HEK293T (cell line): ENCODE measurements at regions not wholly inside any gene's neighbourhood (a gene's known extent, or its start where the extent isn't known, plus 50 kb on each side); places are given as distances from the start of the nearest gene placed in this dataset.
"Not testable (repeated sequence)": the region's sequence is repeated elsewhere in the genome, so short reads cannot be mapped to it uniquely, and the experiment has no call there.

ENCODE experiments used
- CTCF ChIA-PET: fragments of 350-600 bp; formaldehyde crosslinking; extraction: SDS; loops from one replicate; lab custom pipeline; 2021; ENCODE audit warnings: antibody characterized with exemption, inconsistent platforms; lab: Yijun Ruan, JAX
- POLR2A ChIA-PET: fragments of 350-600 bp; formaldehyde crosslinking; extraction: SDS; loops from one replicate; lab custom pipeline; 2020; ENCODE audit warnings: antibody characterized with exemption, inconsistent platforms; lab: Yijun Ruan, JAX
- DNase-seq: peaks from one replicate; pipeline ENCODE4 v3.0.0; 2012; ENCODE audit warnings: mixed read lengths; ENCODE audit errors: extremely low spot score
- ARNT ChIP-seq: fragments of 450-650 bp; IDR thresholded peaks from 2 replicates; pipeline ENCODE4 v1.6.1; 2017; ENCODE audit warnings: mild to moderate bottlenecking
- BHLHE40 ChIP-seq: fragments of 450-650 bp; IDR thresholded peaks from 2 replicates; pipeline ENCODE4 v1.6.1; 2016; ENCODE audit warnings: mild to moderate bottlenecking, moderate library complexity, borderline replicate concordance
- CTBP1 ChIP-seq: fragments of 450-650 bp; IDR thresholded peaks from 2 replicates; pipeline ENCODE4 v1.6.1; 2016; ENCODE audit warnings: borderline replicate concordance
- ELF4 ChIP-seq: fragments of 450-650 bp; IDR thresholded peaks from 2 replicates; pipeline ENCODE4 v1.6.1; 2017; ENCODE audit warnings: antibody characterized with exemption
- FOXA1 ChIP-seq: fragments of 450-650 bp; IDR thresholded peaks from 2 replicates; pipeline ENCODE4 v1.6.1; 2016; ENCODE audit warnings: mild to moderate bottlenecking
- FOXK2 ChIP-seq: fragments of 450-650 bp; IDR thresholded peaks from 2 replicates; pipeline ENCODE4 v1.6.1; 2016; ENCODE audit warnings: mild to moderate bottlenecking
- FOXM1 ChIP-seq: fragments of 450-650 bp; IDR thresholded peaks from 2 replicates; pipeline ENCODE4 v1.6.1; 2017; ENCODE audit warnings: mild to moderate bottlenecking, borderline replicate concordance
- HDGF ChIP-seq: fragments of 450-650 bp; IDR thresholded peaks from 2 replicates; pipeline ENCODE4 v1.6.1; 2017; ENCODE audit warnings: antibody characterized with exemption, borderline replicate concordance
- L3MBTL2 ChIP-seq: fragments of 450-650 bp; conservative IDR thresholded peaks from 2 replicates; pipeline ENCODE4 v1.6.1; 2016; ENCODE audit warnings: mild to moderate bottlenecking
- LEF1 ChIP-seq: fragments of 450-650 bp; IDR thresholded peaks from 2 replicates; pipeline ENCODE4 v1.6.1; 2017; ENCODE audit warnings: mild to moderate bottlenecking, borderline replicate concordance
- NFRKB ChIP-seq: fragments of 450-650 bp; IDR thresholded peaks from 2 replicates; pipeline ENCODE4 v1.6.1; 2016; ENCODE audit warnings: mild to moderate bottlenecking, moderate library complexity
- PKNOX1 ChIP-seq: fragments of 450-650 bp; IDR thresholded peaks from 2 replicates; pipeline ENCODE4 v1.6.1; 2016
- SP1 ChIP-seq: fragments of 450-650 bp; IDR thresholded peaks from 2 replicates; pipeline ENCODE4 v1.6.1; 2017
- SUZ12 ChIP-seq: fragments of 450-650 bp; IDR thresholded peaks from 2 replicates; pipeline ENCODE4 v1.6.1; 2016; ENCODE audit warnings: mild to moderate bottlenecking
- TARDBP ChIP-seq: fragments of 450-650 bp; IDR thresholded peaks from 2 replicates; pipeline ENCODE4 v1.6.1; 2016
- ZNF384 ChIP-seq: fragments of 450-650 bp; IDR thresholded peaks from 2 replicates; pipeline ENCODE4 v1.6.1; 2016

GRCh38 chrX:142499992-142500391 is 294.9 kb upstream of the MAGEC2 start:
- ChIA-PET POLR2A (no interaction called here), CTCF (no interaction called here)
- TF ChIP-seq ARNT, result no peak
- TF ChIP-seq LEF1, result no peak
- no peak for TF ChIP-seq ELF4
- TF ChIP-seq PKNOX1, result no peak
- no peak for DNase-seq

- TF ChIP-seq CTBP1 (no peak), ZNF384 (no peak), NFRKB (no peak), PKNOX1 (no peak), LEF1 (no peak), FOXM1 (no peak), ARNT (no peak), BHLHE40 (no peak), HDGF (no peak), L3MBTL2 (no peak)
- DNase-seq, result no peak
- ChIA-PET POLR2A (no interaction called here), CTCF (no interaction called here)
These were observed 278.9 kb upstream of the MAGEC2 start for GRCh38 chrX:142483965-142484364.

GRCh38 chrX:142446349-142446748 is 241.3 kb upstream of the MAGEC2 start:
- DNase-seq, result no peak
- ChIA-PET CTCF (no interaction called here), POLR2A (no interaction called here)
- TF ChIP-seq L3MBTL2, result no peak
- no peak for TF ChIP-seq BHLHE40
- TF ChIP-seq ELF4, result no peak
- TF ChIP-seq SP1, result no peak
- no peak for TF ChIP-seq CTBP1
- TF ChIP-seq TARDBP, result no peak
- no peak for TF ChIP-seq NFRKB
- no peak for TF ChIP-seq FOXK2
- TF ChIP-seq FOXM1, result no peak
- TF ChIP-seq SUZ12, result no peak
- TF ChIP-seq ARNT, result no peak
- TF ChIP-seq HDGF, result no peak

GRCh38 chrX:142428916-142429315 is 223.8 kb upstream of the MAGEC2 start:
- ChIA-PET CTCF (no interaction called here), POLR2A (no interaction called here)
- TF ChIP-seq ARNT, result no peak
- TF ChIP-seq LEF1, result no peak
- no peak for TF ChIP-seq ZNF384
- TF ChIP-seq BHLHE40, result no peak
- no peak for TF ChIP-seq PKNOX1
- TF ChIP-seq SP1, result no peak
- TF ChIP-seq TARDBP, result no peak
- TF ChIP-seq FOXM1, result no peak
- TF ChIP-seq L3MBTL2, result no peak
- no peak for TF ChIP-seq FOXA1
- TF ChIP-seq NFRKB, result no peak
- TF ChIP-seq SUZ12, result no peak
- TF ChIP-seq ELF4, result no peak
- TF ChIP-seq HDGF, result no peak
- no peak for TF ChIP-seq CTBP1
- no peak for TF ChIP-seq FOXK2
- no peak for DNase-seq

- CTCF ChIA-PET, POLR2A ChIA-PET: not testable (repeated sequence)
These were observed 185.9 kb upstream of the MAGEC2 start for GRCh38 chrX:142390998-142391397.

GRCh38 chrX:142363501-142363900 is 158.4 kb upstream of the MAGEC2 start:
- CTCF ChIA-PET, result no interaction called here
- DNase-seq, result no peak
- no peak for TF ChIP-seq FOXK2
- TF ChIP-seq LEF1, result no peak
- TF ChIP-seq SUZ12, result no peak
- POLR2A ChIA-PET, result no interaction called here

More at GRCh38 chrX:142390998-142391397, 185.9 kb upstream of the MAGEC2 start:
- DNase-seq, result not testable (repeated sequence)

- ChIA-PET CTCF (no interaction called here), POLR2A (no interaction called here)
- DNase-seq, result no peak
- TF ChIP-seq NFRKB (no peak), LEF1 (no peak), SUZ12 (no peak), FOXA1 (no peak), L3MBTL2 (no peak), FOXK2 (no peak), PKNOX1 (no peak), SP1 (no peak), FOXM1 (no peak), BHLHE40 (no peak)
These were observed 154.2 kb upstream of the MAGEC2 start for GRCh38 chrX:142359331-142359730.
